Prostate gland (tissue), 2 donors: ENCODE measurements at regions not wholly inside any gene's neighbourhood (a gene's known extent, or its start where the extent isn't known, plus 50 kb on each side); places are given as distances from the start of the nearest gene placed in this dataset.

ENCODE experiments used
- CTCF ChIP-seq, 4 experiments: fragments of 200-600 bp in 2 of 4; fragments of 450-650 bp in 2 of 4; sonication (generic) in 2 of 4; IDR thresholded peaks; 1 replicate in 3 of 4; 2 replicates in 1 of 4; pipeline ENCODE4 v1.5.1; 2016 to 2019; ENCODE audit warnings: antibody characterized with exemption in 4 of 4, mild to moderate bottlenecking in 2 of 4, moderate library complexity in 2 of 4
- POLR2A ChIP-seq: fragments of 450-650 bp; IDR thresholded peaks from one replicate; pipeline ENCODE4 v1.6.1; 2016; ENCODE audit warnings: antibody characterized with exemption, mild to moderate bottlenecking

DNA sequence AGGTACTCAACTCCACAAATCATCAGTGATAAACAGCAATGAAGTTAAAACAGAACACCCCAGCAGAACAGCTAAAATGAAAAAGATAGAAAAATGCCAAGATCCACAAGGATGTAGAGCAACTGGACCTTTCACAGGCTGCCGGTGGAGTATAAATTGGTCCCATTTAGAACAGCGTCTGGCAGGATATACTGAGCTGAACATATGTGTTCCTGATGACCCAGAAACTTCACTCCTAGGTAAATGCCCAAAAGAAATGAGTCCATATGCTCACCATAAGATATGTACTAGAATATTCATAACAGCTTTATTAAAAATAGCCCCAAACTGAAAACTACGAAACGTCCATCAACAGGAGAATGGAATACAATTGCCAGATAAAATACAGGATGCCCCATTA lies 102.4 kb downstream of the OAT start:
- TF ChIP-seq CTCF (IDR thresholded peaks at IDR 0.05) (no peak), POLR2A (no peak)
